ENCODE measurements at regions not wholly inside any gene's neighbourhood (a gene's known extent, or its start where the extent isn't known, plus 50 kb on each side); places are given as distances from the start of the nearest gene placed in this dataset.

GRCh38 chr5:8540317-8540716, 671.4 kb downstream of the MTRR start:
- no peaks in the 10 kb centered on the region for H3K9me3 Mint-ChIP-seq
- POLR2A ChIA-PET = no interaction called here
- TF ChIP-seq CTCF (IDR thresholded peaks at IDR 0.05) = no peak
- CTCF ChIA-PET = no interaction called here
- no peaks in the 10 kb centered on the region for H3K27me3 Mint-ChIP-seq
- H3K4me3 Mint-ChIP-seq = no peak overlapping the region
- Histone ChIP-seq H3K36me3 (ENCODE audit: insufficient read depth, low read length) (no peaks in the 10 kb centered on the region), H3K27me3 (ENCODE audit: control insufficient read depth in 1 of 2, insufficient read depth in 2 of 2, low read length in 2 of 2) (no peaks in the 10 kb centered on the region), H3K4me1 (ENCODE audit: insufficient read depth, low read length) (no peaks in the 10 kb centered on the region), H3K4me3 (ENCODE audit: low read length) (no peak overlapping the region), H3K9me3 (ENCODE audit: control insufficient read depth in 1 of 2, insufficient read depth in 1 of 2, low read length in 2 of 2) (peaks cover 0 to 3% of the 10 kb centered on the region in 2 experiments), H3K27ac (ENCODE audit: low read depth in 1 of 2, low read length in 2 of 2) (no peak overlapping the region)
- no peaks in the 10 kb centered on the region for H3K36me3 Mint-ChIP-seq (ENCODE audit: low read depth)
- no peaks in the 10 kb centered on the region for H3K4me1 Mint-ChIP-seq (ENCODE audit: low read depth)
- H3K27ac Mint-ChIP-seq = no peak overlapping the region
- DNase-seq (no peak), ATAC-seq (ENCODE audit: poor library complexity) (no peak)
- intact Hi-C loops (cut with DNase I, micrococcal nuclease) = no loop called here

- H3K4me3 Mint-ChIP-seq = no peak overlapping the region
- ATAC-seq (ENCODE audit: poor library complexity) = no peak
- POLR2A ChIA-PET = no interaction called here
- CTCF ChIA-PET = no interaction called here
- Histone ChIP-seq H3K4me3 (ENCODE audit: low read length) (no peak overlapping the region), H3K36me3 (ENCODE audit: insufficient read depth, low read length) (no peaks in the 10 kb centered on the region), H3K9me3 (ENCODE audit: control insufficient read depth in 1 of 2, insufficient read depth in 1 of 2, low read length in 2 of 2) (peaks cover 0 to 3% of the 10 kb centered on the region in 2 experiments), H3K4me1 (ENCODE audit: insufficient read depth, low read length) (no peaks in the 10 kb centered on the region), H3K27me3 (ENCODE audit: control insufficient read depth in 1 of 2, insufficient read depth in 2 of 2, low read length in 2 of 2) (no peaks in the 10 kb centered on the region), H3K27ac (ENCODE audit: low read depth in 1 of 2, low read length in 2 of 2) (no peak overlapping the region)
- no peak for TF ChIP-seq CTCF (IDR thresholded peaks at IDR 0.05)
- intact Hi-C loops (cut with DNase I, micrococcal nuclease) = no loop called here
- H3K9me3 Mint-ChIP-seq = peaks cover 10% of the 10 kb centered on the region
- no peak for DNase-seq
- H3K27me3 Mint-ChIP-seq = no peaks in the 10 kb centered on the region
- H3K36me3 Mint-ChIP-seq (ENCODE audit: low read depth) = no peaks in the 10 kb centered on the region
- no peak overlapping the region for H3K27ac Mint-ChIP-seq
- no peaks in the 10 kb centered on the region for H3K4me1 Mint-ChIP-seq (ENCODE audit: low read depth)
Measured at GRCh38 chr5:8550921-8551320, 682.0 kb downstream of the MTRR start.

GRCh38 chr5:8553364-8553763, 684.4 kb downstream of the MTRR start:
- Mint-ChIP-seq H3K27ac (no peak overlapping the region), H3K27me3 (no peaks in the 10 kb centered on the region), H3K9me3 (peaks cover 13% of the 10 kb centered on the region), H3K36me3 (ENCODE audit: low read depth) (no peaks in the 10 kb centered on the region), H3K4me3 (no peak overlapping the region), H3K4me1 (ENCODE audit: low read depth) (no peaks in the 10 kb centered on the region)
- no peaks in the 10 kb centered on the region for H3K27me3 ChIP-seq (ENCODE audit: control insufficient read depth in 1 of 2, insufficient read depth in 2 of 2, low read length in 2 of 2)
- DNase-seq = no peak
- ATAC-seq (ENCODE audit: poor library complexity) = no peak
- H3K4me1 ChIP-seq (ENCODE audit: insufficient read depth, low read length) = no peaks in the 10 kb centered on the region
- peaks cover 0 to 3% of the 10 kb centered on the region in 2 experiments for H3K9me3 ChIP-seq (ENCODE audit: control insufficient read depth in 1 of 2, insufficient read depth in 1 of 2, low read length in 2 of 2)
- ChIA-PET POLR2A (no interaction called here), CTCF (no interaction called here)
- intact Hi-C loops (cut with DNase I, micrococcal nuclease) = no loop called here
- H3K36me3 ChIP-seq (ENCODE audit: insufficient read depth, low read length) = no peaks in the 10 kb centered on the region
- TF ChIP-seq CTCF (IDR thresholded peaks at IDR 0.05) = no peak
- no peak overlapping the region for H3K4me3 ChIP-seq (ENCODE audit: low read length)
- H3K27ac ChIP-seq (ENCODE audit: low read depth in 1 of 2, low read length in 2 of 2) = no peak overlapping the region
